Neural cell (in vitro differentiated cells): ENCODE measurements at regions not wholly inside any gene's neighbourhood (a gene's known extent, or its start where the extent isn't known, plus 50 kb on each side); places are given as distances from the start of the nearest gene placed in this dataset.

ENCODE experiments used
- CTCF ChIP-seq: fragments of 450-650 bp; IDR thresholded peaks from 2 replicates; pipeline ENCODE4 v1.5.1; 2014; ENCODE audit warnings: antibody characterized with exemption, mild to moderate bottlenecking, moderate library complexity; ENCODE audit not compliant: poor library complexity, severe bottlenecking
- EP300 ChIP-seq: fragments of 450-650 bp; conservative IDR thresholded peaks from 2 replicates; pipeline ENCODE4 v1.6.1; 2014; ENCODE audit warnings: antibody characterized with exemption, mild to moderate bottlenecking, moderate library complexity; ENCODE audit not compliant: poor library complexity, severe bottlenecking
- POLR2AphosphoS5 ChIP-seq: IDR thresholded peaks from 2 replicates; pipeline ENCODE4 v1.6.1; 2012
- SMC3 ChIP-seq: fragments of 450-650 bp; conservative IDR thresholded peaks from 2 replicates; pipeline ENCODE4 v1.6.1; 2014; ENCODE audit warnings: antibody characterized with exemption, mild to moderate bottlenecking, moderate library complexity; ENCODE audit not compliant: poor library complexity

- TF ChIP-seq EP300 (no peak), SMC3 (no peak), POLR2AphosphoS5 (no peak), CTCF (no peak)
Measured at GRCh38 chr10:76626386-76626785, 1011.2 kb downstream of the KCNMA1 start.
